HepG2 (cell line): ENCODE measurements at regions not wholly inside any gene's neighbourhood (a gene's known extent, or its start where the extent isn't known, plus 50 kb on each side); places are given as distances from the start of the nearest gene placed in this dataset.

ENCODE experiments used
- CTCF ChIP-seq: sonication (generic); formaldehyde crosslinking; IDR thresholded peaks from 2 replicates; pipeline ENCODE4 v1.5.0; 2020; ENCODE audit warnings: mild to moderate bottlenecking, missing genetic modification reagents, moderate library complexity
- HDAC6 ChIP-seq: fragments of 200-600 bp; sonication (generic); IDR thresholded peaks from 2 replicates; pipeline ENCODE4 v1.7.0; 2017; ENCODE audit warnings: mild to moderate bottlenecking, antibody characterized with exemption, low read length, low read depth
- JUN ChIP-seq: sonication (generic); formaldehyde crosslinking; IDR thresholded peaks from 2 replicates; pipeline ENCODE4 v1.4.0; 2020; ENCODE audit warnings: mild to moderate bottlenecking, missing genetic modification reagents
- NFE2L2 ChIP-seq: fragments of 150-350 bp; IDR thresholded peaks from 2 replicates; pipeline ENCODE4 v1.6.1; 2014; ENCODE audit warnings: low read length
- PBX2 ChIP-seq: IDR thresholded peaks from 2 replicates; pipeline ENCODE4 v1.6.1; 2016; ENCODE audit warnings: control low read depth
- TARDBP ChIP-seq: sonication (generic); formaldehyde crosslinking; IDR thresholded peaks from 2 replicates; pipeline ENCODE4 v1.8.0; 2022; ENCODE audit warnings: mild to moderate bottlenecking, missing genetic modification reagents
- ZFP36 ChIP-seq: fragments of 150-350 bp; IDR thresholded peaks from 2 replicates; pipeline ENCODE4 v1.6.1; 2018; ENCODE audit warnings: borderline replicate concordance, low read length, low read depth; ENCODE audit not compliant: partially characterized antibody

DNA sequence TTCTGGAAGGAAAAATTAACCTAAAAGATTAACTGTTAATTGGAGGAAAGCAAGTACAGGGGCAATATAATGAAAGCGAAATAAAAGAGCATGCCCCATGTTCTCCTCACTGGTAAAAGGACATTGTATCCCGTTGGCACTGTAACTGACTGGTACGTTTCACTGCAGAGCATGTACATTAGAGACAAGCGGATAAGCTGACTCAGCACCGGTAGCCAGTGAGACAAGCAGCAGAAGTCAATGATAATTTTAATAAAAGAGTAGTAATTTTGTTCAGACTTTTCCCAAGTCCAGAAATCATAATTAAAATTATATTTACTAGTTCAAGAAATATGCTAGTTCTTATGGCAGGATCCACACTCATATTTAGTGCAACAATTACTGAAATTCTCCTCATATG, 161.5 kb upstream of the VWC2 start:
- TF ChIP-seq ZFP36 (no peak), TARDBP (no peak), JUN (CRISPR knock-in tag) (no peak), NFE2L2 (no peak), PBX2 (CRISPR knock-in tag) (no peak), HDAC6 (no peak), CTCF (CRISPR knock-in tag) (no peak)
